Parathyroid adenoma (tissue), 2 donors: ENCODE measurements at regions not wholly inside any gene's neighbourhood (a gene's known extent, or its start where the extent isn't known, plus 50 kb on each side); places are given as distances from the start of the nearest gene placed in this dataset.

Source experiments
- H2AFZ ChIP-seq: fragments of 300-600 bp; sonication (generic); one replicate; pipeline ENCODE4 v1.7.0; 2017; ENCODE audit warnings: antibody characterized with exemption, mild to moderate bottlenecking
- H3K27ac ChIP-seq: fragments of 300-600 bp; sonication (generic); one replicate; pipeline ENCODE4 v1.7.0; 2017
- H3K27me3 ChIP-seq: fragments of 300-600 bp; sonication (generic); one replicate; pipeline ENCODE4 v1.7.0; 2017; ENCODE audit warnings: low read length; ENCODE audit not compliant: control insufficient read depth, insufficient read depth
- H3K36me3 ChIP-seq: fragments of 300-600 bp; sonication (generic); one replicate; pipeline ENCODE4 v1.7.0; 2017; ENCODE audit warnings: low read length; ENCODE audit not compliant: control insufficient read depth, insufficient read depth
- H3K4me1 ChIP-seq: fragments of 300-600 bp; sonication (generic); one replicate; pipeline ENCODE4 v1.7.0; 2017; ENCODE audit warnings: control low read depth
- H3K4me2 ChIP-seq: fragments of 300-600 bp; sonication (generic); one replicate; pipeline ENCODE4 v1.7.0; 2017; ENCODE audit warnings: low read length
- H3K4me3 ChIP-seq: fragments of 300-600 bp; sonication (generic); one replicate; pipeline ENCODE4 v1.7.0; 2017; ENCODE audit warnings: low read depth, low read length
- H3K79me2 ChIP-seq: fragments of 300-600 bp; sonication (generic); one replicate; pipeline ENCODE4 v1.7.0; 2017; ENCODE audit warnings: control low read depth
- H3K9ac ChIP-seq: fragments of 300-600 bp; sonication (generic); one replicate; pipeline ENCODE4 v1.7.0; 2017; ENCODE audit warnings: mild to moderate bottlenecking
- H3K9me3 ChIP-seq: fragments of 300-600 bp; sonication (generic); one replicate; pipeline ENCODE4 v1.7.0; 2017; ENCODE audit warnings: low read length; ENCODE audit not compliant: control insufficient read depth
- CTCF ChIP-seq: fragments of 300-600 bp; sonication (generic); IDR thresholded peaks from one replicate; pipeline ENCODE4 v1.7.0; 2017; ENCODE audit warnings: antibody characterized with exemption, mild to moderate bottlenecking
- donor health status: primary hyperparathyroidism.

GRCh38 chr9:13744261-13744901, 464.9 kb upstream of the MPDZ start:
- H3K9me3 ChIP-seq = no peaks in the 10 kb centered on the region
- no peak overlapping the region for H3K9ac ChIP-seq
- TF ChIP-seq CTCF = no peak
- H3K4me2 ChIP-seq = no peak overlapping the region
- H3K79me2 ChIP-seq = no peaks in the 10 kb centered on the region
- H2AFZ ChIP-seq = no peak overlapping the region
- no peak overlapping the region for H3K4me3 ChIP-seq
- no peak overlapping the region for H3K27ac ChIP-seq
- no peaks in the 10 kb centered on the region for H3K4me1 ChIP-seq
- no peaks in the 10 kb centered on the region for H3K36me3 ChIP-seq
- no peaks in the 10 kb centered on the region for H3K27me3 ChIP-seq

- H3K9ac ChIP-seq = no peak overlapping the region
- TF ChIP-seq CTCF = no peak
- no peak overlapping the region for H3K27ac ChIP-seq
- H2AFZ ChIP-seq = no peak overlapping the region
- no peak overlapping the region for H3K4me3 ChIP-seq
- no peak overlapping the region for H3K4me2 ChIP-seq
- no peaks in the 10 kb centered on the region for H3K36me3 ChIP-seq
- H3K27me3 ChIP-seq = no peaks in the 10 kb centered on the region
- no peaks in the 10 kb centered on the region for H3K4me1 ChIP-seq
- H3K9me3 ChIP-seq = no peaks in the 10 kb centered on the region
- H3K79me2 ChIP-seq = no peaks in the 10 kb centered on the region
Observed at GRCh38 chr9:13737885-13738284, 458.4 kb upstream of the MPDZ start.

- no peaks in the 10 kb centered on the region for H3K36me3 ChIP-seq
- H3K4me2 ChIP-seq = no peak overlapping the region
Observed at GRCh38 chr9:13735181-13735580, 455.7 kb upstream of the MPDZ start.

GRCh38 chr9:13734601-13735000, 455.1 kb upstream of the MPDZ start:
- H3K9ac ChIP-seq = no peak overlapping the region
- H3K4me1 ChIP-seq = no peaks in the 10 kb centered on the region
- H3K4me2 ChIP-seq = no peak overlapping the region
- no peak overlapping the region for H2AFZ ChIP-seq
- no peak overlapping the region for H3K4me3 ChIP-seq
- no peaks in the 10 kb centered on the region for H3K27me3 ChIP-seq
- no peak for TF ChIP-seq CTCF
- no peaks in the 10 kb centered on the region for H3K79me2 ChIP-seq
- no peaks in the 10 kb centered on the region for H3K36me3 ChIP-seq
- H3K27ac ChIP-seq = no peak overlapping the region
- no peaks in the 10 kb centered on the region for H3K9me3 ChIP-seq

More at GRCh38 chr9:13735181-13735580, 455.7 kb upstream of the MPDZ start:
- Histone ChIP-seq H3K9ac (no peak overlapping the region), H3K27ac (no peak overlapping the region), H3K4me1 (no peaks in the 10 kb centered on the region), H3K79me2 (no peaks in the 10 kb centered on the region), H3K27me3 (no peaks in the 10 kb centered on the region), H3K9me3 (no peaks in the 10 kb centered on the region), H3K4me3 (no peak overlapping the region), H2AFZ (no peak overlapping the region)
- TF ChIP-seq CTCF = no peak

- no peaks in the 10 kb centered on the region for H3K79me2 ChIP-seq
- no peak overlapping the region for H3K9ac ChIP-seq
- no peak overlapping the region for H3K4me2 ChIP-seq
- no peak overlapping the region for H2AFZ ChIP-seq
- no peak overlapping the region for H3K4me3 ChIP-seq
- no peak overlapping the region for H3K27ac ChIP-seq
- no peaks in the 10 kb centered on the region for H3K9me3 ChIP-seq
- no peaks in the 10 kb centered on the region for H3K4me1 ChIP-seq
- no peak for TF ChIP-seq CTCF
- H3K36me3 ChIP-seq = no peaks in the 10 kb centered on the region
- H3K27me3 ChIP-seq = no peaks in the 10 kb centered on the region
Observed at GRCh38 chr9:13732290-13732689, 452.8 kb upstream of the MPDZ start.
